Vagina (tissue), 2 donors: ENCODE measurements at regions not wholly inside any gene's neighbourhood (a gene's known extent, or its start where the extent isn't known, plus 50 kb on each side); places are given as distances from the start of the nearest gene placed in this dataset.

Source experiments
- CTCF ChIP-seq, 3 experiments: fragments of 450-650 bp in 2 of 3; fragments of 200-600 bp in 1 of 3; sonication (generic) in 1 of 3; IDR thresholded peaks; one replicate each; pipeline ENCODE4 v1.5.1; 2017 to 2019; ENCODE audit warnings: antibody characterized with exemption in 3 of 3, mild to moderate bottlenecking in 2 of 3, moderate library complexity in 2 of 3
- POLR2A ChIP-seq, 2 donors: fragments of 450-650 bp; IDR thresholded peaks; one replicate each; pipeline ENCODE4 v1.6.1; 2017; ENCODE audit warnings: antibody characterized with exemption in 2 of 2, mild to moderate bottlenecking in 2 of 2, moderate library complexity in 2 of 2
- POLR2AphosphoS5 ChIP-seq, 2 donors: sonication (generic); formaldehyde crosslinking; IDR thresholded peaks; one replicate each; pipeline ENCODE4 v1.9.0; 2017; ENCODE audit warnings: antibody characterized with exemption in 2 of 2, mild to moderate bottlenecking in 2 of 2, low read depth in 1 of 2; ENCODE audit not compliant: insufficient read depth in 1 of 2

- no peak for TF ChIP-seq POLR2A (IDR thresholded peaks at IDR 0.05)
- TF ChIP-seq CTCF (IDR thresholded peaks at IDR 0.05), result no peak
- no peak for TF ChIP-seq POLR2AphosphoS5 (IDR thresholded peaks at IDR 0.05; ENCODE audit: insufficient read depth in 1 of 2, low read depth in 1 of 2)
These were observed 1126.9 kb downstream of the BRD1 start for GRCh38 chr22:48700566-48701295.
